ENCODE measurements at regions not wholly inside any gene's neighbourhood (a gene's known extent, or its start where the extent isn't known, plus 50 kb on each side); places are given as distances from the start of the nearest gene placed in this dataset.

GRCh38 chr3:21042184-21042583, 708.8 kb downstream of the ZNF385D start:
- Histone ChIP-seq H3K4me1 (replicated peaks in 1 of 4; ENCODE audit: control insufficient read depth in 3 of 4, insufficient read depth in 4 of 4, low read length in 3 of 4) (no peaks in the 10 kb centered on the region), H3K9ac (replicated peaks in 1 of 4; ENCODE audit: extremely low read depth in 1 of 4, low read depth in 3 of 4, low read length in 3 of 4) (no peak overlapping the region), H3K23ac (ENCODE audit: insufficient read length) (no peak overlapping the region), H4K91ac (replicated peaks; ENCODE audit: insufficient read length, low read length) (no peak overlapping the region), H3K79me1 (ENCODE audit: low read depth, low read length) (no peaks in the 10 kb centered on the region), H2AFZ (ENCODE audit: low read length) (no peak overlapping the region), H2BK5ac (ENCODE audit: low read depth, low read length) (no peak overlapping the region), H3K36me3 (ENCODE audit: control insufficient read depth in 2 of 4, insufficient read depth in 4 of 4, low read length in 3 of 4) (no peaks in the 10 kb centered on the region), H3K23me2 (ENCODE audit: low read depth, low read length) (no peaks in the 10 kb centered on the region), H3K18ac (ENCODE audit: extremely low read depth, low read length) (no peak overlapping the region), H3K27ac (ENCODE audit: low read depth, low read length) (no peak overlapping the region), H4K5ac (ENCODE audit: insufficient read length, low read depth, low read length) (no peak overlapping the region), H3K79me2 (ENCODE audit: control insufficient read depth in 1 of 2, insufficient read depth in 2 of 2, low read length in 2 of 2) (no peaks in the 10 kb centered on the region), H3K4me3 (ENCODE audit: extremely low read depth in 1 of 4, insufficient read depth in 2 of 4, low read depth in 3 of 4, low read length in 4 of 4) (no peak overlapping the region), H3K14ac (ENCODE audit: insufficient read length) (no peak overlapping the region), H3K9me3 (ENCODE audit: insufficient read depth in 2 of 2, low read depth in 1 of 2, low read length in 1 of 2) (no peaks in the 10 kb centered on the region), H2BK20ac (ENCODE audit: low read length) (no peak overlapping the region), H2BK15ac (ENCODE audit: low read length) (no peak overlapping the region), H2BK12ac (ENCODE audit: low read depth, low read length) (no peak overlapping the region), H3K56ac (replicated peaks; ENCODE audit: insufficient read length, low read depth, low read length) (no peak overlapping the region), H4K20me1 (replicated peaks in 1 of 2; ENCODE audit: control insufficient read depth in 1 of 2, insufficient read depth in 2 of 2, low read length in 2 of 2) (no peaks in the 10 kb centered on the region), H3K27me3 (replicated peaks in 1 of 4; ENCODE audit: control insufficient read depth in 3 of 4, extremely low read depth in 1 of 4, insufficient read depth in 3 of 4, low read length in 3 of 4) (no peaks in the 10 kb centered on the region), H4K8ac (ENCODE audit: extremely low read depth, insufficient read depth, low read length) (no peak overlapping the region), H3K4ac (replicated peaks; ENCODE audit: insufficient read length, low read depth, low read length) (no peak overlapping the region), H2BK120ac (replicated peaks; ENCODE audit: low read depth, low read length) (no peak overlapping the region), H3K4me2 (ENCODE audit: insufficient read depth in 1 of 2, low read depth in 2 of 2, low read length in 2 of 2) (no peak overlapping the region), H2AK5ac (ENCODE audit: low read depth, low read length) (no peak overlapping the region)
- FAIRE-seq = no peak
- no peak for DNase-seq (ENCODE audit: low read depth in 1 of 2, low spot score in 2 of 2)
- no peak for TF ChIP-seq FOSL1 (IDR thresholded peaks at IDR 0.05; ENCODE audit: insufficient read depth, low read depth, low read length)
- no peak for TF ChIP-seq KDM5A (IDR thresholded peaks at IDR 0.05; ENCODE audit: low read length)
- TF ChIP-seq SUZ12 (IDR thresholded peaks at IDR 0.05; ENCODE audit: low read length) = no peak
- TF ChIP-seq YY1 (IDR thresholded peaks at IDR 0.05; ENCODE audit: low read depth, low read length) = no peak
- TF ChIP-seq RNF2 (IDR thresholded peaks at IDR 0.05; ENCODE audit: borderline replicate concordance, low read depth, low read length, missing control alignments, poor library complexity, severe bottlenecking) = no peak
- TF ChIP-seq EP300 (IDR thresholded peaks at IDR 0.05; ENCODE audit: borderline replicate concordance in 1 of 2, low read depth in 2 of 2, low read length in 2 of 2) = no peak
- no peak for TF ChIP-seq CBX8 (IDR thresholded peaks at IDR 0.05; ENCODE audit: borderline replicate concordance, low read depth, low read length)
- WGBS, 2 experiments (ENCODE audit: extremely low coverage in 1 of 2, insufficient coverage in 1 of 2, insufficient read length in 1 of 2, insufficient replicate concordance in 2 of 2, low coverage in 1 of 2, low lambda C conversion rate in 2 of 2, missing lambda C conversion rate in 1 of 2) = 92% methylated on average over 9 of the region's 9 CpGs; no CpG with 5 or more reads in 1 of the 2 experiments
- POLR2A ChIA-PET (ENCODE audit: partially characterized antibody) = no interaction called here
- CTCF ChIA-PET (ENCODE audit: partially characterized antibody) = interaction anchor here (0.7 kb wide), 1 partner anchor 99 kb away, joined by 3 read pairs; no protein-coding TSS in a partner anchor
